ENCODE measurements at regions not wholly inside any gene's neighbourhood (a gene's known extent, or its start where the extent isn't known, plus 50 kb on each side); places are given as distances from the start of the nearest gene placed in this dataset.

- TF ChIP-seq POLR2A (IDR thresholded peaks at IDR 0.05; ENCODE audit: extremely low read depth, insufficient read length) (no peak), CTCF (IDR thresholded peaks at IDR 0.05; ENCODE audit: low read depth, low read length) (no peak), MAX (IDR thresholded peaks at IDR 0.05; ENCODE audit: low read depth, low read length) (no peak), MYC (IDR thresholded peaks at IDR 0.05; ENCODE audit: low read depth, low read length) (no peak)
Measured at GRCh38 chr1:30110846-30111245, 612.5 kb downstream of the MATN1 start.

All from NB4 (cell line).